ENCODE measurements at regions not wholly inside any gene's neighbourhood (a gene's known extent, or its start where the extent isn't known, plus 50 kb on each side); places are given as distances from the start of the nearest gene placed in this dataset.

- ATAC-seq (ENCODE audit: low FRiP score) (no peak), DNase-seq (ENCODE audit: low spot score) (no peak)
- TF ChIP-seq CTCF (IDR thresholded peaks at IDR 0.05), result no peak
Measured at GRCh38 chr4:14831416-14831815, 170.9 kb upstream of the CPEB2 start.

- DNase-seq (ENCODE audit: low spot score) (no peak), ATAC-seq (ENCODE audit: low FRiP score) (no peak)
- no peak for TF ChIP-seq CTCF (IDR thresholded peaks at IDR 0.05)
Measured at GRCh38 chr4:14833053-14833452, 169.2 kb upstream of the CPEB2 start.

GRCh38 chr4:14834382-14834781 lies 167.9 kb upstream of the CPEB2 start:
- TF ChIP-seq CTCF (IDR thresholded peaks at IDR 0.05), result no peak
- DNase-seq (ENCODE audit: low spot score) (no peak), ATAC-seq (ENCODE audit: low FRiP score) (no peak)

- ATAC-seq (ENCODE audit: low FRiP score) (peak; percentile 54), DNase-seq (ENCODE audit: low spot score) (no peak)
- no peak for TF ChIP-seq CTCF (IDR thresholded peaks at IDR 0.05)
Measured at GRCh38 chr4:14835288-14835687, 167.0 kb upstream of the CPEB2 start.

GRCh38 chr4:14835708-14836425 lies 166.4 kb upstream of the CPEB2 start:
- DNase-seq (ENCODE audit: low spot score) (no peak), ATAC-seq (ENCODE audit: low FRiP score) (no peak)
- TF ChIP-seq CTCF (IDR thresholded peaks at IDR 0.05), result no peak

GRCh38 chr4:14837860-14838259 lies 164.4 kb upstream of the CPEB2 start:
- DNase-seq (ENCODE audit: low spot score) (no peak), ATAC-seq (ENCODE audit: low FRiP score) (no peak)
- no peak for TF ChIP-seq CTCF (IDR thresholded peaks at IDR 0.05)
